ENCODE measurements at regions not wholly inside any gene's neighbourhood (a gene's known extent, or its start where the extent isn't known, plus 50 kb on each side); places are given as distances from the start of the nearest gene placed in this dataset.

GRCh38 chr6:159328052-159328451 is 158.9 kb downstream of the FNDC1 start:
- no peak for TF ChIP-seq CTCF (IDR thresholded peaks at IDR 0.05; ENCODE audit: insufficient read depth, low read length, poor library complexity, severe bottlenecking)
- no peak for TF ChIP-seq EZH2phosphoT487 (conservative IDR thresholded peaks at IDR 0.05; ENCODE audit: low read length)

Data from SU-DHL-6 (cell line).